OCI-LY1 (cell line): ENCODE measurements at regions not wholly inside any gene's neighbourhood (a gene's known extent, or its start where the extent isn't known, plus 50 kb on each side); places are given as distances from the start of the nearest gene placed in this dataset.

Experiments
- CTCF ChIP-seq: fragments of 200-600 bp; sonication (generic), shearing (Covaris generic); IDR thresholded peaks from 2 replicates; pipeline ENCODE4 v1.5.1; 2017; ENCODE audit warnings: mild to moderate bottlenecking, antibody characterized with exemption, low read length, moderate library complexity, mixed read lengths
- EZH2 ChIP-seq: fragments of 200-600 bp; sonication (generic), shearing (Covaris generic); IDR thresholded peaks from 2 replicates; pipeline ENCODE4 v1.8.0; 2017; ENCODE audit warnings: borderline replicate concordance, mixed run types, mild to moderate bottlenecking, antibody characterized with exemption, low read length, moderate library complexity, mixed read lengths

- TF ChIP-seq CTCF: no peak
- no peak for TF ChIP-seq EZH2
These were observed 149.5 kb downstream of the C9orf50 start for GRCh38 chr9:129471201-129472019.
